Caco-2 (cell line): ENCODE measurements at regions not wholly inside any gene's neighbourhood (a gene's known extent, or its start where the extent isn't known, plus 50 kb on each side); places are given as distances from the start of the nearest gene placed in this dataset.

Experiments used
- BruUV-seq: library from RNA; stranded (reverse); fragments of 400-500 nt; replicated peaks from 2 replicates; lab custom pipeline; 2021; lab: Mats Ljungman, UMichigan
- CTCF ChIA-PET: fragments of 300-600 bp; sonication (Branson Sonifier 250); formaldehyde crosslinking; loops from one replicate; lab custom pipeline; 2022; ENCODE audit warnings: antibody characterized with exemption; lab: Charles Lee
- POLR2A ChIA-PET: fragments of 300-600 bp; sonication (Branson Sonifier 250); formaldehyde crosslinking; loops from one replicate; lab custom pipeline; 2022; ENCODE audit warnings: antibody characterized with exemption; lab: Charles Lee
- DNase-seq, 2 experiments: peaks; one replicate each; pipeline versions ENCODE4 v3.0.0 to v3.0.0-alpha.2; 2020 to 2022
- H3K27me3 ChIP-seq: replicated peaks from 2 replicates; pipeline ENCODE4 v1.6.0; 2011; ENCODE audit warnings: low read length; ENCODE audit not compliant: control insufficient read depth, insufficient read depth
- H3K36me3 ChIP-seq: 2 replicates; pipeline ENCODE4 v1.5.1; 2011; ENCODE audit warnings: low read length; ENCODE audit not compliant: control insufficient read depth, insufficient read depth
- H3K4me1 ChIP-seq: fragments of 250-450 bp; sonication (Bioruptor Pico); 2 replicates; pipeline ENCODE4 v1.5.1; 2020; ENCODE audit warnings: mild to moderate bottlenecking
- H3K4me3 ChIP-seq: 2 replicates; pipeline ENCODE4 v1.5.1; 2011; ENCODE audit warnings: low read depth, mild to moderate bottlenecking, control low read depth, low read length
- H3K9me3 ChIP-seq: fragments of 250-450 bp; sonication (Bioruptor Pico); 2 replicates; pipeline ENCODE4 v1.5.1; 2020; ENCODE audit warnings: mild to moderate bottlenecking, moderate library complexity
- H3K27ac Mint-ChIP-seq: one replicate; pipeline ENCODE4 v1.8.0; 2022; ENCODE audit warnings: mixed read lengths; ENCODE audit not compliant: unreplicated experiment
- H3K27me3 Mint-ChIP-seq: one replicate; pipeline ENCODE4 v1.8.0; 2022; ENCODE audit warnings: mixed read lengths; ENCODE audit not compliant: insufficient read depth, unreplicated experiment
- H3K36me3 Mint-ChIP-seq: one replicate; pipeline ENCODE4 v1.8.0; 2022; ENCODE audit warnings: mild to moderate bottlenecking, mixed read lengths; ENCODE audit not compliant: insufficient read depth, unreplicated experiment
- H3K4me1 Mint-ChIP-seq: one replicate; pipeline ENCODE4 v1.8.0; 2022; ENCODE audit warnings: low read depth, mixed read lengths; ENCODE audit not compliant: unreplicated experiment
- H3K4me3 Mint-ChIP-seq: one replicate; pipeline ENCODE4 v1.8.0; 2022; ENCODE audit warnings: mild to moderate bottlenecking, moderate library complexity, mixed read lengths; ENCODE audit not compliant: unreplicated experiment
- H3K9me3 Mint-ChIP-seq: one replicate; pipeline ENCODE4 v1.8.0; 2022; ENCODE audit warnings: mixed read lengths; ENCODE audit not compliant: unreplicated experiment
- CTCF ChIP-seq, 2 experiments: fragments of 200-600 bp in 1 of 2; IDR thresholded peaks; 1 replicate in 1 of 2; 2 replicates in 1 of 2; pipeline versions ENCODE4 v1.5.1 to v1.8.0; 2011 to 2022; ENCODE audit warnings: antibody characterized with exemption in 1 of 2, control low read depth in 1 of 2, inconsistent platforms in 1 of 2, low read depth in 1 of 2, low read length in 1 of 2, mild to moderate bottlenecking in 1 of 2, moderate library complexity in 1 of 2; ENCODE audit not compliant: insufficient read depth in 1 of 2, severe bottlenecking in 1 of 2, unreplicated experiment in 1 of 2
- intact Hi-C: fragments of 100-400 bp; cut with micrococcal nuclease; formaldehyde crosslinking; loops from one replicate; pipeline ENCODE4 v1.10.0; 2022; ENCODE audit not compliant: unreplicated experiment

GRCh38 chr7:67901808-67902480 is 905.3 kb downstream of the TYW1 start:
- no peak overlapping the region for H3K4me3 ChIP-seq

GRCh38 chr7:67907792-67908191 is 911.2 kb downstream of the TYW1 start:
- no peak overlapping the region for H3K4me3 ChIP-seq
- DNase-seq, result no peak
- no peak for TF ChIP-seq CTCF (IDR thresholded peaks at IDR 0.05; ENCODE audit: insufficient read depth in 1 of 2, low read depth in 1 of 2, low read length in 1 of 2, severe bottlenecking in 1 of 2, unreplicated experiment in 1 of 2)
- intact Hi-C loops, result no loop called here
- no TSS peak for BruUV-seq
- H3K36me3 ChIP-seq, result no peaks in the 10 kb centered on the region
- Mint-ChIP-seq H3K9me3 (no peaks in the 10 kb centered on the region), H3K27ac (no peak overlapping the region), H3K27me3 (no peaks in the 10 kb centered on the region), H3K4me1 (no peaks in the 10 kb centered on the region), H3K4me3 (no peak overlapping the region), H3K36me3 (no peaks in the 10 kb centered on the region)
- POLR2A ChIA-PET, result interaction anchor here (0.5 kb wide), 1 partner anchor 411 kb away, joined by 3 read pairs; no protein-coding TSS in a partner anchor
- H3K9me3 ChIP-seq, result no peaks in the 10 kb centered on the region
- no peaks in the 10 kb centered on the region for H3K4me1 ChIP-seq
- H3K27me3 ChIP-seq, result no peaks in the 10 kb centered on the region
- CTCF ChIA-PET, result no interaction called here

More at GRCh38 chr7:67901808-67902480, 905.3 kb downstream of the TYW1 start:
- no TSS peak for BruUV-seq
- POLR2A ChIA-PET, result no interaction called here
- intact Hi-C loops, result no loop called here
- no peaks in the 10 kb centered on the region for H3K4me1 ChIP-seq
- H3K36me3 Mint-ChIP-seq, result peaks cover 4% of the 10 kb centered on the region
- no peaks in the 10 kb centered on the region for H3K36me3 ChIP-seq
- DNase-seq, result no peak
- no peaks in the 10 kb centered on the region for H3K9me3 ChIP-seq
- H3K4me3 Mint-ChIP-seq, result no peak overlapping the region
- TF ChIP-seq CTCF (IDR thresholded peaks at IDR 0.05; ENCODE audit: insufficient read depth in 1 of 2, low read depth in 1 of 2, low read length in 1 of 2, severe bottlenecking in 1 of 2, unreplicated experiment in 1 of 2), result no peak
- no peaks in the 10 kb centered on the region for H3K4me1 Mint-ChIP-seq
- peaks cover 7% of the 10 kb centered on the region for H3K9me3 Mint-ChIP-seq
- no peak overlapping the region for H3K27ac Mint-ChIP-seq
- H3K27me3 ChIP-seq, result no peaks in the 10 kb centered on the region
- CTCF ChIA-PET, result no interaction called here
- no peaks in the 10 kb centered on the region for H3K27me3 Mint-ChIP-seq

- no peaks in the 10 kb centered on the region for H3K4me1 Mint-ChIP-seq
- Histone ChIP-seq H3K9me3 (no peaks in the 10 kb centered on the region), H3K4me3 (no peak overlapping the region), H3K27me3 (no peaks in the 10 kb centered on the region), H3K36me3 (no peaks in the 10 kb centered on the region), H3K4me1 (no peaks in the 10 kb centered on the region)
- TF ChIP-seq CTCF (IDR thresholded peaks at IDR 0.05; ENCODE audit: insufficient read depth in 1 of 2, low read depth in 1 of 2, low read length in 1 of 2, severe bottlenecking in 1 of 2, unreplicated experiment in 1 of 2), result no peak
- H3K36me3 Mint-ChIP-seq, result no peaks in the 10 kb centered on the region
- H3K4me3 Mint-ChIP-seq, result no peak overlapping the region
- ChIA-PET CTCF (no interaction called here), POLR2A (no interaction called here)
- no TSS peak for BruUV-seq
- no peak overlapping the region for H3K27ac Mint-ChIP-seq
- DNase-seq, result no peak
- intact Hi-C loops, result no loop called here
- no peaks in the 10 kb centered on the region for H3K27me3 Mint-ChIP-seq
- no peaks in the 10 kb centered on the region for H3K9me3 Mint-ChIP-seq
Measured at GRCh38 chr7:67912437-67912836, 915.8 kb downstream of the TYW1 start.
